ENCODE measurements at regions not wholly inside any gene's neighbourhood (a gene's known extent, or its start where the extent isn't known, plus 50 kb on each side); places are given as distances from the start of the nearest gene placed in this dataset.

- TF ChIP-seq CTCF (IDR thresholded peaks at IDR 0.05) (no peak), EP300 (IDR thresholded peaks at IDR 0.05) (no peak), POLR2A (IDR thresholded peaks at IDR 0.05) (no peak)
These were observed 107.5 kb upstream of the FAR2 start for GRCh38 chr12:29041621-29042020.
